Bronchial epithelial cell (primary cell): ENCODE measurements at regions not wholly inside any gene's neighbourhood (a gene's known extent, or its start where the extent isn't known, plus 50 kb on each side); places are given as distances from the start of the nearest gene placed in this dataset.

ENCODE experiments used
- DNase-seq: peaks from one replicate; pipeline ENCODE4 v3.0.0-alpha.2; 2010; ENCODE audit warnings: low read depth
- FAIRE-seq: peaks from 2 replicates; lab custom pipeline; 2011; peaks lifted over from hg19 to GRCh38; lab: Jason Lieb, UNC
- H3K27me3 ChIP-seq: 2 replicates; pipeline ENCODE4 v1.5.1; 2011; ENCODE audit warnings: low read length; ENCODE audit not compliant: control insufficient read depth, insufficient read depth
- H3K36me3 ChIP-seq: 2 replicates; pipeline ENCODE4 v1.5.1; 2011; ENCODE audit warnings: low read length; ENCODE audit not compliant: control insufficient read depth, insufficient read depth
- H3K4me3 ChIP-seq: 2 replicates; pipeline ENCODE4 v1.5.1; 2011; ENCODE audit warnings: mild to moderate bottlenecking, low read depth, low read length, control low read depth
- TF ChIP-seq, protein P1 (sequence below): IDR thresholded peaks from 2 replicates; pipeline ENCODE4 v1.5.1; 2011; ENCODE audit warnings: mild to moderate bottlenecking, moderate library complexity, low read length, control low read depth, inconsistent platforms; ENCODE audit not compliant: insufficient read depth, severe bottlenecking

DNA sequence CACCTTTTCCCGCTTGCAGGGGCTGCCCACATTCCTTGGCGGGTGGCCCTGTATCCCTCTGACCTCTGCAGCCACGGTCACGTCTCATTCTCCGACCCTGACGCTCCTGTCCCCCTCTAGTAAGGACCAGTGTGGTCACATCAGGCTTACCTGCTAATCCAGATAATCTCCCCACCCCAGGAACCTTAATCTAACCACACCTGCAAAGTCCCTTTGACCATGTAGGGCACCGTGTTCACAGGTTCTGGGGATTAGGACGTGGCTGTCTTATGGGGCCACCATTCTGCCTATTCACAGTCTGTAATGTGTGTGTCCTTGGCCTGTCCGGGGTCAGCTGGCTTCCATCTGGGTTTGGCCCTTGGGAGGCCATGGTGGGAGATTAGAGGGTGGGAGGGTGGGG, 368.9 kb downstream of the AACS start:
- no peaks in the 10 kb centered on the region for H3K36me3 ChIP-seq
- H3K27me3 ChIP-seq: no peaks in the 10 kb centered on the region
- H3K4me3 ChIP-seq: no peak overlapping the region
- TF ChIP-seq, protein P1, sequence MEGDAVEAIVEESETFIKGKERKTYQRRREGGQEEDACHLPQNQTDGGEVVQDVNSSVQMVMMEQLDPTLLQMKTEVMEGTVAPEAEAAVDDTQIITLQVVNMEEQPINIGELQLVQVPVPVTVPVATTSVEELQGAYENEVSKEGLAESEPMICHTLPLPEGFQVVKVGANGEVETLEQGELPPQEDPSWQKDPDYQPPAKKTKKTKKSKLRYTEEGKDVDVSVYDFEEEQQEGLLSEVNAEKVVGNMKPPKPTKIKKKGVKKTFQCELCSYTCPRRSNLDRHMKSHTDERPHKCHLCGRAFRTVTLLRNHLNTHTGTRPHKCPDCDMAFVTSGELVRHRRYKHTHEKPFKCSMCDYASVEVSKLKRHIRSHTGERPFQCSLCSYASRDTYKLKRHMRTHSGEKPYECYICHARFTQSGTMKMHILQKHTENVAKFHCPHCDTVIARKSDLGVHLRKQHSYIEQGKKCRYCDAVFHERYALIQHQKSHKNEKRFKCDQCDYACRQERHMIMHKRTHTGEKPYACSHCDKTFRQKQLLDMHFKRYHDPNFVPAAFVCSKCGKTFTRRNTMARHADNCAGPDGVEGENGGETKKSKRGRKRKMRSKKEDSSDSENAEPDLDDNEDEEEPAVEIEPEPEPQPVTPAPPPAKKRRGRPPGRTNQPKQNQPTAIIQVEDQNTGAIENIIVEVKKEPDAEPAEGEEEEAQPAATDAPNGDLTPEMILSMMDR: no peak
- DNase-seq: no peak
- FAIRE-seq: no peak

DNA sequence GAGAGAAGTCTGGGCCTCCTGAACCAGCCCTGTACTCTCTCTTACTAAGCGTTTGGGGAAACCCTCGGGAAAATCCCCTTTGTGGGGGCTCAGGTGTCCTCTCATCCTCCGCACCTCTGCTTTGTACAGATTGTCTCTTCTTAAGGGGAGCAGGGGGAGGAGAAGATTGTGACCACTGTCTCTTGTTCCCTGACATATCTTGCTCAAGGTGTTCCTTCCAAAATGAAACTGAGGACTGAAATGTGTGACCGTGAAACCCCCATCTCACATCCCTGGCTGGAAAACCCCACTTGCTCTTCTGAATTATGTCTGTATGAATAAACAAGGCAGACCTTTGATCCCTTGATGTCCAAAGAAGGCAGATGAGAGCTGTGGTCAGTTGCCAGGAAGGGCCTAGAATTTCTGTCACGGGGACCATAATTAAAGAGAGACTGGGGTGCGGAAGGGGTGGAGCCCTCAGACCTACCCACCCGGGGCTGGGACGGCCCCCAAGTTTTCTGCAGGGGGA, 369.8 kb downstream of the AACS start:
- no peaks in the 10 kb centered on the region for H3K36me3 ChIP-seq

DNA sequence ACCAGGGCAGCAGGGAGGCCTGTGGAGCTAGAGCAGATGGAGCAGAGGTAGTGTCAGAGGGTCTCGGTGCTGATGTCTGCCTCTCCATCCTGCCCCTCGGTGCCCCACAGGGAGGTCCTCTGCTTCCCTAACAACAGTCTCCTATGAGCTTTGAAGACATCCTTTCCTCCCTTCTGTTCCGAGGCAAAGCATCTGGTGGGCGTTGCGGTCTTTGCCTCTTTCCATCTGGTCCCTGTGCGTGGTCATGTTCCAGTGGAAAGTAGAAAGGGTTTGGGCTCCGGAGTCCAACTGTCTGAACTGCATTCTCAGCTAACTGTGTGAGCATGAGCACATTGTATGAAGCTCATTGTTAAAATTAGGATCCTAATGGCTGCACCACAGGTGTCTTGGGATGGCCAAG, 370.6 kb downstream of the AACS start:
- DNase-seq (no peak), FAIRE-seq (no peak)
- no peaks in the 10 kb centered on the region for H3K27me3 ChIP-seq
- TF ChIP-seq, protein P1: no peak
- no peak overlapping the region for H3K4me3 ChIP-seq
- no peaks in the 10 kb centered on the region for H3K36me3 ChIP-seq

More for the DNA sequence above, 369.8 kb downstream of the AACS start:
- TF ChIP-seq, protein P1: no peak
- FAIRE-seq (no peak), DNase-seq (no peak)
- Histone ChIP-seq H3K27me3 (no peaks in the 10 kb centered on the region), H3K4me3 (no peak overlapping the region)

DNA sequence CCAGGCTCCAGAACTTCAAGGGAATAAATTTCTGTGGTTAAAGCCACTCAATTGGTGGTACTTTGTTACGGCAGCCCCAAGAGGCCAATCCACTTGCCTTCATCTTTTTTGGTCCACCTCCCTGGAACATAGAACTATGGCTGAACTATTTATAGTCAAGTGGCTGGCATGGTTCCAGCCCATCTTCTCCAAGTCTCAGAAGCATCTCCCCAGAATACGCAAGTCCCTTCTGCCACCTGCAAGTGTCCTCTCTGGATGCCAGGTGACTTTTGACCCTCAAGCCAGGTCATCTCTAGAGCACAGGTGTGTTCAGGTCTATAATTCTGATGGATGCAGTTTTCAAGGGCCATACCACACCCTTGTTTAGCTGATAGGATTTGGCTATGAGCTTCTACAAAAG, 371.5 kb downstream of the AACS start:
- TF ChIP-seq, protein P1: no peak
- DNase-seq (no peak), FAIRE-seq (no peak)
- no peaks in the 10 kb centered on the region for H3K36me3 ChIP-seq
- no peak overlapping the region for H3K4me3 ChIP-seq
- H3K27me3 ChIP-seq: no peaks in the 10 kb centered on the region

DNA sequence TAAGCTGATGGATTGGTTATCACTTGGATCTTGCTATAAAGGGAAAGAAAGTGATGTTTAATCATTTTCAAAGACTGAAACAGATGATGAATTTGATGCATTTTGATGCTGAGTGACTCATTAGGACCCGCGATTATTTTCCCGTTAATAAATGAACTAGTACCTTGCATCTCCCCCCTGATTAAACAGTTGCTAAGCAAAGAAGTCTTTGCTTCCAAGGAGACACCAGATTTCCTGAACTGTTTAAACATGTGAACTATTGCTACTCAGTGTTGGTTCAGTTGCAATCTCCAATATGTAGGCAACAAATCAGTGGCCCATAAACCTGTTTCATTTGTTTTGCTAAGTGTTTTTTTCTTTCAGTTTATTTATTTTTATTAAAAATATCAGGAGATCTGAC, 375.2 kb downstream of the AACS start:
- no peaks in the 10 kb centered on the region for H3K27me3 ChIP-seq
- TF ChIP-seq, protein P1: no peak
- no peak overlapping the region for H3K4me3 ChIP-seq
- FAIRE-seq (no peak), DNase-seq (no peak)
- no peaks in the 10 kb centered on the region for H3K36me3 ChIP-seq

DNA sequence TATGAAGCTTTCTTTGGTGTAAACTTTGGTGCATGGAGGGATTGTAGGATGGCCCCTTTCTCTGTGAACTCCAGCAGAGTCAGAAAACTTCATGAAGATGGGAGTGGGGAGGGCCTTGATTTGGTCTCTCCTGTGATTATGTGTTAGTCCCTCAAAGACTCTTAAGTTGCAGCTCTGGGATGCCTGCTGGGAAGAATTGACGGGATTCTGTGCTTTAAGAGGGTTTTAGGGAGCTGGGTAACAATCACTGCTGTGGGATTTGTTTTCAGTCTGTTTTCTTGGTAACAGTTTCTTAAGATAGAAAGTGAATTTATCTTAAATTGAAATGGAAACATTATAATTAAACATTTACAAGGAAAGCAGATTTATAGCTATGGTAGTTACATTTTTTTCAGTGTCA, 378.1 kb downstream of the AACS start:
- FAIRE-seq (no peak), DNase-seq (no peak)
- no peaks in the 10 kb centered on the region for H3K36me3 ChIP-seq
- H3K27me3 ChIP-seq: no peaks in the 10 kb centered on the region
- TF ChIP-seq, protein P1: no peak
- no peak overlapping the region for H3K4me3 ChIP-seq
